ENCODE measurements at regions not wholly inside any gene's neighbourhood (a gene's known extent, or its start where the extent isn't known, plus 50 kb on each side); places are given as distances from the start of the nearest gene placed in this dataset.

DNA sequence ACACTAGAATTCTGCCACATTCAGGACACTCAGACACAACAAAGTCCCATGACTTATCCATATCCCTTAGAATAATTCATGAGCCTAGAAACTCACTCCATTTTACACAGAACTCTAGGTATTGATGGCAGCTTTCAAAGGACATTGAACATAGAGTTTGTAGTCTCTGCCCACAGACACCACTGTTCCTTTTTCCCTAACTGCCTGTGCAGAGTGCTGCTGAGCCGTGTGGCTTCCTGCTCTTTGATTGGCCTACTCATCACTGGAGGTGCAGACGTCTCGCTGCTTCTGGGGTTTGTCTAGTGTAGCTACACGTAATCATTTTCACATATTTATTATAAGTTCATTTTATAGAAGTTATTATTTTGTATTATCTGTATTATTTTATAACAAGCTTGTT lies 407.6 kb downstream of the PREX1 start:
- TF ChIP-seq, protein P1, sequence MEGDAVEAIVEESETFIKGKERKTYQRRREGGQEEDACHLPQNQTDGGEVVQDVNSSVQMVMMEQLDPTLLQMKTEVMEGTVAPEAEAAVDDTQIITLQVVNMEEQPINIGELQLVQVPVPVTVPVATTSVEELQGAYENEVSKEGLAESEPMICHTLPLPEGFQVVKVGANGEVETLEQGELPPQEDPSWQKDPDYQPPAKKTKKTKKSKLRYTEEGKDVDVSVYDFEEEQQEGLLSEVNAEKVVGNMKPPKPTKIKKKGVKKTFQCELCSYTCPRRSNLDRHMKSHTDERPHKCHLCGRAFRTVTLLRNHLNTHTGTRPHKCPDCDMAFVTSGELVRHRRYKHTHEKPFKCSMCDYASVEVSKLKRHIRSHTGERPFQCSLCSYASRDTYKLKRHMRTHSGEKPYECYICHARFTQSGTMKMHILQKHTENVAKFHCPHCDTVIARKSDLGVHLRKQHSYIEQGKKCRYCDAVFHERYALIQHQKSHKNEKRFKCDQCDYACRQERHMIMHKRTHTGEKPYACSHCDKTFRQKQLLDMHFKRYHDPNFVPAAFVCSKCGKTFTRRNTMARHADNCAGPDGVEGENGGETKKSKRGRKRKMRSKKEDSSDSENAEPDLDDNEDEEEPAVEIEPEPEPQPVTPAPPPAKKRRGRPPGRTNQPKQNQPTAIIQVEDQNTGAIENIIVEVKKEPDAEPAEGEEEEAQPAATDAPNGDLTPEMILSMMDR (IDR thresholded peaks at IDR 0.05; ENCODE audit: low read depth, low read length, poor library complexity, severe bottlenecking): no peak
- no peak for TF ChIP-seq EZH2phosphoT487 (IDR thresholded peaks at IDR 0.05; ENCODE audit: borderline replicate concordance, low read length)
